Activated CD4-positive, alpha-beta T cell treated with anti-CD3 and anti-CD28 coated beads, Interleukin-2, amount 10 ng/mL, durations not matched to agents 24 days and 14 days (primary cell): ENCODE measurements at regions not wholly inside any gene's neighbourhood (a gene's known extent, or its start where the extent isn't known, plus 50 kb on each side); places are given as distances from the start of the nearest gene placed in this dataset.

ENCODE experiments used
- DNase-seq: peaks from one replicate; pipeline ENCODE4 v3.0.0; 2022
- H3K27ac Mint-ChIP-seq: one replicate; pipeline ENCODE4 v1.8.0; 2022; ENCODE audit warnings: mild to moderate bottlenecking, mixed read lengths
- H3K27me3 Mint-ChIP-seq: one replicate; pipeline ENCODE4 v1.8.0; 2022; ENCODE audit warnings: mixed read lengths
- H3K36me3 Mint-ChIP-seq: one replicate; pipeline ENCODE4 v1.8.0; 2022; ENCODE audit warnings: low read depth, mild to moderate bottlenecking, mixed read lengths
- H3K4me1 Mint-ChIP-seq: one replicate; pipeline ENCODE4 v1.8.0; 2021; ENCODE audit warnings: mixed read lengths
- H3K4me3 Mint-ChIP-seq: one replicate; pipeline ENCODE4 v1.8.0; 2022; ENCODE audit warnings: mild to moderate bottlenecking, moderate library complexity, mixed read lengths
- H3K9me3 Mint-ChIP-seq: one replicate; pipeline ENCODE4 v1.8.0; 2021; ENCODE audit warnings: mixed read lengths
- intact Hi-C: fragments of 100-400 bp; cut with micrococcal nuclease; formaldehyde crosslinking; loops from one replicate; pipeline ENCODE4 v1.15.1; 2023

- H3K36me3 Mint-ChIP-seq, result peaks cover 2% of the 10 kb centered on the region
- intact Hi-C loops, result no loop called here
- H3K27me3 Mint-ChIP-seq, result no peaks in the 10 kb centered on the region
- no peaks in the 10 kb centered on the region for H3K4me1 Mint-ChIP-seq
- DNase-seq, result no peak
- no peak overlapping the region for H3K27ac Mint-ChIP-seq
- H3K4me3 Mint-ChIP-seq, result no peak overlapping the region
- H3K9me3 Mint-ChIP-seq, result no peaks in the 10 kb centered on the region
Observed at GRCh38 chr6:154885214-154885613, 109.9 kb upstream of the TIAM2 start.

- peaks cover 2% of the 10 kb centered on the region for H3K36me3 Mint-ChIP-seq
- H3K9me3 Mint-ChIP-seq, result no peaks in the 10 kb centered on the region
- no peak overlapping the region for H3K4me3 Mint-ChIP-seq
- no peak for DNase-seq
- no peaks in the 10 kb centered on the region for H3K27me3 Mint-ChIP-seq
- no peak overlapping the region for H3K27ac Mint-ChIP-seq
- intact Hi-C loops, result no loop called here
- H3K4me1 Mint-ChIP-seq, result no peaks in the 10 kb centered on the region
Observed at GRCh38 chr6:154886016-154886415, 109.1 kb upstream of the TIAM2 start.

GRCh38 chr6:154886471-154886870, 108.6 kb upstream of the TIAM2 start:
- peaks cover 2% of the 10 kb centered on the region for H3K36me3 Mint-ChIP-seq
- H3K27ac Mint-ChIP-seq, result no peak overlapping the region
- no peak for DNase-seq
- intact Hi-C loops, result no loop called here
- H3K9me3 Mint-ChIP-seq, result no peaks in the 10 kb centered on the region
- H3K4me3 Mint-ChIP-seq, result no peak overlapping the region
- H3K4me1 Mint-ChIP-seq, result no peaks in the 10 kb centered on the region
- no peaks in the 10 kb centered on the region for H3K27me3 Mint-ChIP-seq

- Mint-ChIP-seq H3K36me3 (peaks cover 2% of the 10 kb centered on the region), H3K4me3 (no peak overlapping the region), H3K9me3 (no peaks in the 10 kb centered on the region), H3K27me3 (no peaks in the 10 kb centered on the region), H3K4me1 (no peaks in the 10 kb centered on the region), H3K27ac (no peak overlapping the region)
- no peak for DNase-seq
- intact Hi-C loops, result no loop called here
Observed at GRCh38 chr6:154887051-154887450, 108.1 kb upstream of the TIAM2 start.

- no peaks in the 10 kb centered on the region for H3K4me1 Mint-ChIP-seq
- intact Hi-C loops, result no loop called here
- H3K27me3 Mint-ChIP-seq, result no peaks in the 10 kb centered on the region
- no peaks in the 10 kb centered on the region for H3K9me3 Mint-ChIP-seq
- H3K4me3 Mint-ChIP-seq, result no peak overlapping the region
- DNase-seq, result no peak
- peaks cover 2% of the 10 kb centered on the region for H3K36me3 Mint-ChIP-seq
- H3K27ac Mint-ChIP-seq, result no peak overlapping the region
Observed at GRCh38 chr6:154888421-154889295, 106.5 kb upstream of the TIAM2 start.

GRCh38 chr6:154890874-154891273, 104.2 kb upstream of the TIAM2 start:
- intact Hi-C loops, result no loop called here
- Mint-ChIP-seq H3K36me3 (no peaks in the 10 kb centered on the region), H3K4me3 (no peak overlapping the region), H3K4me1 (no peaks in the 10 kb centered on the region), H3K27ac (no peak overlapping the region), H3K27me3 (no peaks in the 10 kb centered on the region), H3K9me3 (no peaks in the 10 kb centered on the region)
- no peak for DNase-seq

GRCh38 chr6:154891901-154892300, 103.2 kb upstream of the TIAM2 start:
- H3K9me3 Mint-ChIP-seq, result no peaks in the 10 kb centered on the region

GRCh38 chr6:154893917-154894316, 101.2 kb upstream of the TIAM2 start:
- no peaks in the 10 kb centered on the region for H3K9me3 Mint-ChIP-seq
- H3K27me3 Mint-ChIP-seq, result no peaks in the 10 kb centered on the region
- no peaks in the 10 kb centered on the region for H3K4me1 Mint-ChIP-seq
- intact Hi-C loops, result no loop called here
- DNase-seq, result no peak
- no peak overlapping the region for H3K4me3 Mint-ChIP-seq
- no peak overlapping the region for H3K27ac Mint-ChIP-seq
- no peaks in the 10 kb centered on the region for H3K36me3 Mint-ChIP-seq

More at GRCh38 chr6:154891901-154892300, 103.2 kb upstream of the TIAM2 start:
- no peak overlapping the region for H3K4me3 Mint-ChIP-seq
- intact Hi-C loops, result no loop called here
- no peak for DNase-seq
- H3K27me3 Mint-ChIP-seq, result no peaks in the 10 kb centered on the region
- no peak overlapping the region for H3K27ac Mint-ChIP-seq
- no peaks in the 10 kb centered on the region for H3K4me1 Mint-ChIP-seq
- no peaks in the 10 kb centered on the region for H3K36me3 Mint-ChIP-seq

GRCh38 chr6:154894902-154895301, 100.2 kb upstream of the TIAM2 start:
- no peaks in the 10 kb centered on the region for H3K27me3 Mint-ChIP-seq
- no peak overlapping the region for H3K4me3 Mint-ChIP-seq
- intact Hi-C loops, result no loop called here
- H3K4me1 Mint-ChIP-seq, result no peaks in the 10 kb centered on the region
- no peak overlapping the region for H3K27ac Mint-ChIP-seq
- no peak for DNase-seq
- H3K36me3 Mint-ChIP-seq, result no peaks in the 10 kb centered on the region
- no peaks in the 10 kb centered on the region for H3K9me3 Mint-ChIP-seq

- H3K27me3 Mint-ChIP-seq, result no peaks in the 10 kb centered on the region
- no peak overlapping the region for H3K27ac Mint-ChIP-seq
- no peak overlapping the region for H3K4me3 Mint-ChIP-seq
- H3K36me3 Mint-ChIP-seq, result no peaks in the 10 kb centered on the region
- H3K9me3 Mint-ChIP-seq, result no peaks in the 10 kb centered on the region
- DNase-seq, result no peak
- H3K4me1 Mint-ChIP-seq, result no peaks in the 10 kb centered on the region
- intact Hi-C loops, result no loop called here
Observed at GRCh38 chr6:154895841-154896240, 99.3 kb upstream of the TIAM2 start.

GRCh38 chr6:154898821-154899220, 96.3 kb upstream of the TIAM2 start:
- Mint-ChIP-seq H3K9me3 (no peaks in the 10 kb centered on the region), H3K36me3 (no peaks in the 10 kb centered on the region), H3K27me3 (no peaks in the 10 kb centered on the region), H3K4me3 (no peak overlapping the region), H3K27ac (no peak overlapping the region), H3K4me1 (no peaks in the 10 kb centered on the region)
- DNase-seq, result no peak
- intact Hi-C loops, result no loop called here

GRCh38 chr6:154899824-154900463, 95.2 kb upstream of the TIAM2 start:
- intact Hi-C loops, result no loop called here
- Mint-ChIP-seq H3K36me3 (no peaks in the 10 kb centered on the region), H3K4me1 (no peaks in the 10 kb centered on the region), H3K27me3 (no peaks in the 10 kb centered on the region), H3K27ac (no peak overlapping the region), H3K4me3 (no peak overlapping the region), H3K9me3 (no peaks in the 10 kb centered on the region)
- no peak for DNase-seq

GRCh38 chr6:154901876-154902552, 93.1 kb upstream of the TIAM2 start:
- Mint-ChIP-seq H3K36me3 (no peaks in the 10 kb centered on the region), H3K9me3 (no peaks in the 10 kb centered on the region), H3K4me3 (no peak overlapping the region), H3K27me3 (no peaks in the 10 kb centered on the region), H3K27ac (no peak overlapping the region), H3K4me1 (no peaks in the 10 kb centered on the region)
- no peak for DNase-seq
- intact Hi-C loops, result no loop called here

- no peak for DNase-seq
- no peaks in the 10 kb centered on the region for H3K36me3 Mint-ChIP-seq
- no peak overlapping the region for H3K4me3 Mint-ChIP-seq
- H3K9me3 Mint-ChIP-seq, result no peaks in the 10 kb centered on the region
- no peak overlapping the region for H3K27ac Mint-ChIP-seq
- H3K4me1 Mint-ChIP-seq, result no peaks in the 10 kb centered on the region
- intact Hi-C loops, result no loop called here
- H3K27me3 Mint-ChIP-seq, result no peaks in the 10 kb centered on the region
Observed at GRCh38 chr6:154907291-154907690, 87.8 kb upstream of the TIAM2 start.
